ENCODE measurements at regions not wholly inside any gene's neighbourhood (a gene's known extent, or its start where the extent isn't known, plus 50 kb on each side); places are given as distances from the start of the nearest gene placed in this dataset.
A peak's percentile ranks its signal among the peaks of the same experiment; 100 is the strongest.

GRCh38 chr16:79402356-79402755, 198.2 kb downstream of the MAF start (continued):
- TF ChIP-seq ZNF655 (CRISPR knock-in tag; IDR thresholded peaks at IDR 0.05) (no peak), ZNF174 (CRISPR knock-in tag; IDR thresholded peaks at IDR 0.05) (no peak), BCL6 (CRISPR knock-in tag; IDR thresholded peaks at IDR 0.05) (no peak), CAMTA2 (CRISPR knock-in tag; conservative IDR thresholded peaks at IDR 0.05) (no peak), ZNF175 (CRISPR knock-in tag; IDR thresholded peaks at IDR 0.05; ENCODE audit: low read depth) (no peak), POLR2AphosphoS2 (IDR thresholded peaks at IDR 0.05; ENCODE audit: low read length) (no peak), CBFA2T3 (IDR thresholded peaks at IDR 0.05) (0 out of 2 replicates have a peak, but pooled peaks have one; percentile 4), FOXK2 (conservative IDR thresholded peaks at IDR 0.05 in 1 of 2, IDR thresholded peaks at IDR 0.05 in 1 of 2; ENCODE audit: low read depth in 2 of 2) (no peak), STAT5A (IDR thresholded peaks at IDR 0.05; ENCODE audit: borderline replicate concordance, low read length) (no peak), MGA (IDR thresholded peaks at IDR 0.05) (0 out of 2 replicates have a peak, but pooled peaks have one; percentile 26), TARDBP (IDR thresholded peaks at IDR 0.05) (no peak), XRCC3 (IDR thresholded peaks at IDR 0.05) (no peak), ZNF639 (CRISPR knock-in tag; conservative IDR thresholded peaks at IDR 0.05 in 1 of 2, IDR thresholded peaks at IDR 0.05 in 1 of 2) (no peak), ZNF740 (CRISPR knock-in tag; IDR thresholded peaks at IDR 0.05) (no peak), ZNF740 (tag; IDR thresholded peaks at IDR 0.05) (no peak)
